ENCODE measurements at regions not wholly inside any gene's neighbourhood (a gene's known extent, or its start where the extent isn't known, plus 50 kb on each side); places are given as distances from the start of the nearest gene placed in this dataset.

GRCh38 chrX:69395306-69395705, 108.8 kb upstream of the NALF2 start:
- TF ChIP-seq REST (IDR thresholded peaks at IDR 0.05; ENCODE audit: insufficient read depth in 1 of 2, low read depth in 2 of 2, low read length in 2 of 2) (no peak), TAF1 (IDR thresholded peaks at IDR 0.05; ENCODE audit: borderline replicate concordance, insufficient read depth, low read length) (no peak), SIN3A (IDR thresholded peaks at IDR 0.05; ENCODE audit: borderline replicate concordance, insufficient read depth, low read length) (no peak), POLR2AphosphoS5 (IDR thresholded peaks at IDR 0.05; ENCODE audit: low read depth, low read length) (no peak)

GRCh38 chrX:69389101-69389501, 115.0 kb upstream of the NALF2 start:
- no peak for TF ChIP-seq FOXP2 (optimal IDR thresholded peaks at IDR 0.05; ENCODE audit: borderline replicate concordance, extremely low read depth, extremely low read length, insufficient read depth)
- no peak for TF ChIP-seq TAF1 (IDR thresholded peaks at IDR 0.05; ENCODE audit: borderline replicate concordance, insufficient read depth, low read length)
- no peak for TF ChIP-seq REST (IDR thresholded peaks at IDR 0.05; ENCODE audit: insufficient read depth in 1 of 2, low read depth in 2 of 2, low read length in 2 of 2)
- TF ChIP-seq POLR2AphosphoS5 (IDR thresholded peaks at IDR 0.05; ENCODE audit: low read depth, low read length): no peak

- no peak for TF ChIP-seq SIN3A (IDR thresholded peaks at IDR 0.05; ENCODE audit: borderline replicate concordance, insufficient read depth, low read length)
- TF ChIP-seq REST (IDR thresholded peaks at IDR 0.05; ENCODE audit: insufficient read depth in 1 of 2, low read depth in 2 of 2, low read length in 2 of 2): no peak
- no peak for TF ChIP-seq POLR2AphosphoS5 (IDR thresholded peaks at IDR 0.05; ENCODE audit: low read depth, low read length)
- TF ChIP-seq TAF1 (IDR thresholded peaks at IDR 0.05; ENCODE audit: borderline replicate concordance, insufficient read depth, low read length): no peak
- no peak for TF ChIP-seq FOXP2 (optimal IDR thresholded peaks at IDR 0.05; ENCODE audit: borderline replicate concordance, extremely low read depth, extremely low read length, insufficient read depth)
These were observed 115.6 kb upstream of the NALF2 start for GRCh38 chrX:69388526-69388925.

GRCh38 chrX:69387567-69388487, 116.3 kb upstream of the NALF2 start:
- TF ChIP-seq REST (IDR thresholded peaks at IDR 0.05; ENCODE audit: insufficient read depth in 1 of 2, low read depth in 2 of 2, low read length in 2 of 2) (no peak), FOXP2 (optimal IDR thresholded peaks at IDR 0.05; ENCODE audit: borderline replicate concordance, extremely low read depth, extremely low read length, insufficient read depth) (no peak), POLR2AphosphoS5 (IDR thresholded peaks at IDR 0.05; ENCODE audit: low read depth, low read length) (no peak), TAF1 (IDR thresholded peaks at IDR 0.05; ENCODE audit: borderline replicate concordance, insufficient read depth, low read length) (no peak), SIN3A (IDR thresholded peaks at IDR 0.05; ENCODE audit: borderline replicate concordance, insufficient read depth, low read length) (no peak)

All from PFSK-1 (cell line).